Right lung (tissue), 2 donors: ENCODE measurements at regions not wholly inside any gene's neighbourhood (a gene's known extent, or its start where the extent isn't known, plus 50 kb on each side); places are given as distances from the start of the nearest gene placed in this dataset.
A peak's percentile ranks its signal among the peaks of the same experiment; 100 is the strongest.

ENCODE experiments used
- DNase-seq, 2 donors: peaks; one replicate each; pipeline ENCODE4 v3.0.0-alpha.2; 2013

- no peak for DNase-seq
Observed at GRCh38 chr4:135605076-135605475, 1403.5 kb upstream of the PABPC4L start.

- DNase-seq = no peak
Observed at GRCh38 chr4:135604531-135604930, 1402.9 kb upstream of the PABPC4L start.

- DNase-seq = no peak
Observed at GRCh38 chr4:135601351-135601750, 1399.8 kb upstream of the PABPC4L start.

GRCh38 chr4:135598151-135598550 is 1396.6 kb upstream of the PABPC4L start:
- DNase-seq = no peak

GRCh38 chr4:135594521-135594920 is 1392.9 kb upstream of the PABPC4L start:
- no peak for DNase-seq

- DNase-seq = no peak
Observed at GRCh38 chr4:135575041-135575440, 1373.5 kb upstream of the PABPC4L start.

- DNase-seq = no peak
Observed at GRCh38 chr4:135573251-135573650, 1371.7 kb upstream of the PABPC4L start.

- no peak for DNase-seq
Observed at GRCh38 chr4:135564090-135564489, 1362.5 kb upstream of the PABPC4L start.

- no peak for DNase-seq
Observed at GRCh38 chr4:135553213-135553612, 1351.6 kb upstream of the PABPC4L start.

GRCh38 chr4:135552131-135552530 is 1350.5 kb upstream of the PABPC4L start:
- DNase-seq = peak; percentile 2 to 3

GRCh38 chr4:135548711-135549110 is 1347.1 kb upstream of the PABPC4L start:
- no peak for DNase-seq

GRCh38 chr4:135545616-135546317 is 1344.2 kb upstream of the PABPC4L start:
- no peak for DNase-seq

GRCh38 chr4:135538698-135539097 is 1337.1 kb upstream of the PABPC4L start:
- DNase-seq = no peak

GRCh38 chr4:135533053-135533452 is 1331.5 kb upstream of the PABPC4L start:
- DNase-seq = no peak

GRCh38 chr4:135532132-135532531 is 1330.5 kb upstream of the PABPC4L start:
- DNase-seq = no peak

GRCh38 chr4:135515295-135515694 is 1313.7 kb upstream of the PABPC4L start:
- no peak for DNase-seq

- no peak for DNase-seq
Observed at GRCh38 chr4:135510582-135510981, 1309.0 kb upstream of the PABPC4L start.

GRCh38 chr4:135508006-135508714 is 1306.6 kb upstream of the PABPC4L start:
- no peak for DNase-seq

GRCh38 chr4:135497563-135498152 is 1296.1 kb upstream of the PABPC4L start:
- no peak for DNase-seq

GRCh38 chr4:135492439-135492838 is 1290.8 kb upstream of the PABPC4L start:
- DNase-seq = no peak

GRCh38 chr4:135485371-135485770 is 1283.8 kb upstream of the PABPC4L start:
- DNase-seq = no peak

GRCh38 chr4:135476272-135476671 is 1274.7 kb upstream of the PABPC4L start:
- no peak for DNase-seq

- DNase-seq = no peak
Observed at GRCh38 chr4:135464311-135464710, 1262.7 kb upstream of the PABPC4L start.
